OCI-LY7 (cell line): ENCODE measurements at regions not wholly inside any gene's neighbourhood (a gene's known extent, or its start where the extent isn't known, plus 50 kb on each side); places are given as distances from the start of the nearest gene placed in this dataset.

ENCODE experiments used
- BruUV-seq: library from RNA; stranded (reverse); fragments of 400-500 nt; replicated peaks from 2 replicates; lab custom pipeline; 2021; lab: Mats Ljungman, UMichigan
- CTCF ChIA-PET: fragments of 300-600 bp; sonication (Branson Sonifier 250); formaldehyde crosslinking; loops from one replicate; lab custom pipeline; 2022; ENCODE audit warnings: antibody characterized with exemption; ENCODE audit not compliant: unreplicated experiment; lab: Charles Lee
- POLR2A ChIA-PET: fragments of 300-600 bp; sonication (Branson Sonifier 250); formaldehyde crosslinking; loops from one replicate; lab custom pipeline; 2022; ENCODE audit warnings: antibody characterized with exemption; lab: Charles Lee
- DNase-seq: peaks from one replicate; pipeline ENCODE4 v3.0.0-alpha.2; 2015; ENCODE audit warnings: low spot score
- H2AFZ ChIP-seq: fragments of 200-600 bp; sonication (generic), shearing (Covaris generic); 2 replicates; pipeline ENCODE4 v1.6.1; 2014; ENCODE audit warnings: mild to moderate bottlenecking, antibody characterized with exemption, low read length, moderate library complexity
- H3K27ac ChIP-seq: fragments of 200-600 bp; sonication (generic); 2 replicates; pipeline ENCODE4 v1.5.1; 2014; ENCODE audit warnings: mixed run types, low read depth, mild to moderate bottlenecking, moderate library complexity, low read length, inconsistent platforms; ENCODE audit not compliant: poor library complexity, severe bottlenecking
- H3K36me3 ChIP-seq: fragments of 200-600 bp; sonication (generic); 2 replicates; pipeline ENCODE4 v1.6.1; 2014; ENCODE audit warnings: mild to moderate bottlenecking, antibody characterized with exemption, low read length, moderate library complexity, mixed read lengths; ENCODE audit not compliant: insufficient read depth
- H3K4me1 ChIP-seq: fragments of 200-600 bp; sonication (generic); 2 replicates; pipeline ENCODE4 v1.5.1; 2014; ENCODE audit warnings: mild to moderate bottlenecking, low read length; ENCODE audit not compliant: insufficient read depth, poor library complexity, severe bottlenecking
- H3K4me2 ChIP-seq: fragments of 200-600 bp; sonication (generic); 2 replicates; pipeline ENCODE4 v1.6.1; 2014; ENCODE audit warnings: mild to moderate bottlenecking, low read length
- H3K4me3 ChIP-seq: fragments of 200-600 bp; sonication (generic); 2 replicates; pipeline ENCODE4 v1.5.1; 2014; ENCODE audit warnings: mild to moderate bottlenecking, low read depth, low read length; ENCODE audit not compliant: poor library complexity, severe bottlenecking
- H3K79me2 ChIP-seq: fragments of 200-600 bp; sonication (generic); 2 replicates; pipeline ENCODE4 v1.6.1; 2016; ENCODE audit warnings: low read depth, mild to moderate bottlenecking, low read length, moderate library complexity, mixed read lengths; ENCODE audit not compliant: insufficient read depth
- H3K9me2 ChIP-seq: fragments of 200-600 bp; sonication (generic); 2 replicates; pipeline ENCODE4 v1.6.1; 2016; ENCODE audit warnings: mild to moderate bottlenecking, low read length, mixed read lengths; ENCODE audit not compliant: insufficient read depth
- H3K9me3 ChIP-seq: fragments of 200-600 bp; sonication (generic); 2 replicates; pipeline ENCODE4 v1.6.1; 2014; ENCODE audit warnings: mild to moderate bottlenecking, mixed run types, low read length, mixed read lengths
- H4K20me1 ChIP-seq: fragments of 200-600 bp; sonication (generic); 2 replicates; pipeline ENCODE4 v1.6.1; 2014; ENCODE audit warnings: mild to moderate bottlenecking, antibody characterized with exemption, low read length, moderate library complexity, mixed read lengths; ENCODE audit not compliant: insufficient read depth
- CTCF ChIP-seq: fragments of 200-600 bp; sonication (generic); conservative IDR thresholded peaks from 2 replicates; pipeline ENCODE4 v1.5.1; 2014; ENCODE audit warnings: mild to moderate bottlenecking, antibody characterized with exemption, low read length, moderate library complexity, mixed read lengths
- EZH2phosphoT487 ChIP-seq: fragments of 200-600 bp; sonication (generic); IDR thresholded peaks from 2 replicates; pipeline ENCODE4 v1.6.1; 2018; ENCODE audit warnings: low read depth, borderline replicate concordance, mild to moderate bottlenecking, mixed run types, antibody characterized with exemption, low read length, moderate library complexity, mixed read lengths
- intact Hi-C: fragments of 100-400 bp; cut with micrococcal nuclease; formaldehyde crosslinking; loops from one replicate; pipeline ENCODE4 v1.10.0; 2022; ENCODE audit not compliant: unreplicated experiment

DNA sequence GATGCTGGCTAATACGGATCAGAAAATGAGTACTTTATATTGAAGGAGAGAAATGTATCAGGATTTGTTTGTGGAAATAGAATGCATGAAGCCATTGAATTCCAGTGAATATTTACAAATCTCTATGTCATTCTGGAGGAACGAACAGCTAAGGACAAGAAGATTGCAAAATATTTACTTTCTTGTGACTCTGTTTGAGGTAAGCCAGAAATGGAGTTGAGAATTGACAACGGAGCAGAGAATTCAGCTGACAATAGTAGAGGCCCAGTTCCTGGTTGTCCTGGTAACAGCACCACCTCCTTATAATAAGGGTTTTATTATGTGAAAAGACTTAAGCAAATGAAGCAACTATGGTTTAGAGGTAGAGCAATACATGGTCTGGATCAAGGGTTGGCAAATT is 349.2 kb downstream of the ADCYAP1 start:
- BruUV-seq, result no TSS peak
- ChIA-PET POLR2A (interaction anchor here (0.6 kb wide), 1 partner anchor 303 kb away, joined by 3 read pairs; no protein-coding TSS in a partner anchor), CTCF (no interaction called here)
- Histone ChIP-seq H3K4me2 (no peak overlapping the region), H3K27ac (no peak overlapping the region), H3K9me3 (no peaks in the 10 kb centered on the region), H3K36me3 (no peaks in the 10 kb centered on the region), H2AFZ (no peak overlapping the region), H4K20me1 (no peaks in the 10 kb centered on the region), H3K9me2 (no peaks in the 10 kb centered on the region), H3K4me1 (no peaks in the 10 kb centered on the region), H3K79me2 (no peaks in the 10 kb centered on the region), H3K4me3 (no peak overlapping the region)
- TF ChIP-seq EZH2phosphoT487 (no peak), CTCF (no peak)
- intact Hi-C loops, result no loop called here
- no peak for DNase-seq

GRCh38 chr18:1261054-1261453 is 356.4 kb downstream of the ADCYAP1 start:
- BruUV-seq, result no TSS peak
- Histone ChIP-seq H4K20me1 (no peaks in the 10 kb centered on the region), H3K9me3 (no peaks in the 10 kb centered on the region), H3K4me3 (no peak overlapping the region), H3K9me2 (no peaks in the 10 kb centered on the region), H3K4me1 (no peaks in the 10 kb centered on the region), H3K4me2 (no peak overlapping the region), H3K36me3 (no peaks in the 10 kb centered on the region), H3K79me2 (no peaks in the 10 kb centered on the region), H2AFZ (no peak overlapping the region), H3K27ac (no peak overlapping the region)
- no peak for DNase-seq
- CTCF ChIA-PET, result no interaction called here
- intact Hi-C loops, result no loop called here
- no peak for TF ChIP-seq EZH2phosphoT487
- TF ChIP-seq CTCF, result no peak
- POLR2A ChIA-PET, result no interaction called here

DNA sequence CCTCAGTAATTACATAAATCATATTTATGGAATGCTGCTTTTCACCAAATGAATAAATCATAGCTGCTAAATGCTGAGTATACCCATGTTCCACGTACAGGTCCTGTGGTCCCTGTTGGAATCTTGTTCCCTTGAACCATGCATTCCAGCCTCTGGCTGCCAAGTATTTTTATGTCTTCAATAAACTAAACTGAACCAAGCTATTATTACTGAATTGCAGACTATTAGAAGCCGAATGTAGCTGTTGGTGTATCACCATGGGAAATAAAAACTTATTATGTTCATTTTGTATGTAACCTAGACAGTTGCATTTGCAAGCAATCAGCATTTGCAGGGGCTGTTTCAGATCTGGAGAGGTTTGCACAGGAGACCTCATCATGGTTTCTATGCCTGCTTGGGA is 362.4 kb downstream of the ADCYAP1 start:
- no peaks in the 10 kb centered on the region for H3K4me1 ChIP-seq

More for the DNA sequence above, 362.4 kb downstream of the ADCYAP1 start:
- ChIA-PET CTCF (no interaction called here), POLR2A (interaction anchor here (1.1 kb wide), 1 partner anchor 18 kb away, joined by 5 read pairs; no protein-coding TSS in a partner anchor)
- Histone ChIP-seq H3K79me2 (no peaks in the 10 kb centered on the region), H4K20me1 (no peaks in the 10 kb centered on the region), H3K36me3 (no peaks in the 10 kb centered on the region), H3K27ac (no peak overlapping the region), H3K9me2 (no peaks in the 10 kb centered on the region), H2AFZ (no peak overlapping the region), H3K9me3 (no peaks in the 10 kb centered on the region), H3K4me2 (no peak overlapping the region), H3K4me3 (no peak overlapping the region)
- BruUV-seq, result no TSS peak
- TF ChIP-seq CTCF (no peak), EZH2phosphoT487 (no peak)
- intact Hi-C loops, result no loop called here
- no peak for DNase-seq
